A673 (cell line): ENCODE measurements at regions not wholly inside any gene's neighbourhood (a gene's known extent, or its start where the extent isn't known, plus 50 kb on each side); places are given as distances from the start of the nearest gene placed in this dataset.

ENCODE experiments used
- BruUV-seq: library from RNA; stranded (reverse); fragments of 400-500 nt; replicated peaks from 2 replicates; lab custom pipeline; 2021; lab: Mats Ljungman, UMichigan
- CTCF ChIA-PET: fragments of 300-600 bp; sonication (Branson Sonifier 250); formaldehyde crosslinking; loops from one replicate; lab custom pipeline; 2022; ENCODE audit warnings: antibody characterized with exemption; lab: Charles Lee
- POLR2A ChIA-PET: fragments of 300-600 bp; sonication (Branson Sonifier 250); formaldehyde crosslinking; loops from one replicate; lab custom pipeline; 2022; ENCODE audit warnings: antibody characterized with exemption; ENCODE audit not compliant: low non-redundant PET; lab: Charles Lee
- DNase-seq: peaks from one replicate; pipeline ENCODE4 v3.0.0-alpha.2; 2015; ENCODE audit warnings: low spot score
- H3K27ac ChIP-seq: fragments of 200-600 bp; sonication (generic); 2 replicates; pipeline ENCODE4 v1.5.1; 2016; ENCODE audit warnings: mixed run types, low read depth, mild to moderate bottlenecking, mixed read lengths, antibody characterized with exemption, low read length; ENCODE audit not compliant: poor library complexity, severe bottlenecking
- H3K27me3 ChIP-seq: fragments of 200-600 bp; sonication (generic); replicated peaks from 2 replicates; pipeline ENCODE4 v1.6.1; 2017; ENCODE audit warnings: mixed run types, low read depth, mild to moderate bottlenecking, mixed read lengths, antibody characterized with exemption, low read length; ENCODE audit not compliant: insufficient read depth, poor library complexity
- H3K36me3 ChIP-seq: fragments of 200-600 bp; sonication (generic); 2 replicates; pipeline ENCODE4 v1.6.1; 2016; ENCODE audit warnings: mixed run types, mild to moderate bottlenecking, mixed read lengths, antibody characterized with exemption, low read length; ENCODE audit not compliant: insufficient read depth, poor library complexity, severe bottlenecking
- H3K4me1 ChIP-seq: fragments of 200-600 bp; sonication (generic); 2 replicates; pipeline ENCODE4 v1.6.1; 2017; ENCODE audit warnings: mixed run types, mild to moderate bottlenecking, mixed read lengths, antibody characterized with exemption, low read length; ENCODE audit not compliant: insufficient read depth, poor library complexity, severe bottlenecking
- H3K4me3 ChIP-seq: fragments of 200-600 bp; sonication (generic); 2 replicates; pipeline ENCODE4 v1.5.1; 2016; ENCODE audit warnings: low read depth, mixed run types, mild to moderate bottlenecking, mixed read lengths, low read length; ENCODE audit not compliant: poor library complexity, severe bottlenecking
- H3K9me3 ChIP-seq: fragments of 200-600 bp; sonication (generic); 2 replicates; pipeline ENCODE4 v1.6.1; 2016; ENCODE audit warnings: mixed run types, low read depth, mild to moderate bottlenecking, mixed read lengths, antibody characterized with exemption, low read length; ENCODE audit not compliant: poor library complexity, severe bottlenecking
- EZH2 ChIP-seq: fragments of 200-600 bp; sonication (generic); IDR thresholded peaks from 2 replicates; pipeline ENCODE4 v1.6.1; 2017; ENCODE audit warnings: borderline replicate concordance, low read depth, mild to moderate bottlenecking, mixed read lengths, antibody characterized with exemption, low read length; ENCODE audit not compliant: poor library complexity, severe bottlenecking
- intact Hi-C: fragments of 100-400 bp; cut with micrococcal nuclease; formaldehyde crosslinking; loops from one replicate; pipeline ENCODE4 v1.10.0; 2022; ENCODE audit not compliant: unreplicated experiment
- TF ChIP-seq, protein P1 (sequence below): fragments of 300-800, 200-600 bp; sonication (generic); conservative IDR thresholded peaks from 2 replicates; pipeline ENCODE4 v1.5.1; 2017; ENCODE audit warnings: low read depth, mild to moderate bottlenecking, antibody characterized with exemption, low read length, moderate library complexity, mixed read lengths

DNA sequence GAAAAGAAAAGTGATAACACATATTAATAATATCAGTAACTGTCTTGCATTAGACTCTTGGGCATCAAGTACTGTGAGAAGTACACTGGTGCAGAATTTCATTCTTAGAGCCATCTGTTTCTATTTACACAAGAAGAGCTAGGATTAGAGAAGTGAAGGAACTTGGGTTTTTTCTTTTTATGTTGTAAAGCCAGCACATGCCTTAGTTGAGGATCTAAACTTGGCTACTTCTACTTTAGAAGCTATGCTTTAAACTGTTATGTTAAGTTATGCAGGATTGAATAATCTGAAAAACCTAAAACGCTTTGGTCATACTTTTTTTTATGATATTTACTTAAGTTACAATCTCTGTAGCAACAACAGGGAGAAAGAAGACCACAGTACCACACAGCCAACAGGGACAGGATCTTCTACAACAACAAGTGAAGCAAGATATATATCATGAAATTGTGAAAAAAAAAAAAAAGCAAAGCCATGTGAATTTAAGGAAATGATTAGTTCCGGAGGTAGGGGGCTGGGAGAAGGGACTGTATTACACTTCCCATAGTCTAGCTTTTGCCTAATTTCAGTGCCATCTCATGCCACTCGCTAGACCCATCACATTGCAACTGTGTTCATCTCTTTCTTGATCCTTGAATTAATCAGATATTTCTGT, 305.1 kb upstream of the GOT2 start:
- intact Hi-C loops = no loop called here
- Histone ChIP-seq H3K9me3 (no peaks in the 10 kb centered on the region), H3K4me3 (no peak overlapping the region), H3K36me3 (no peaks in the 10 kb centered on the region), H3K27me3 (peaks cover 36% of the 10 kb centered on the region), H3K4me1 (no peaks in the 10 kb centered on the region), H3K27ac (no peak overlapping the region)
- POLR2A ChIA-PET = interaction anchor here (0.6 kb wide), 1 partner anchor 840 kb away, joined by 3 read pairs; no protein-coding TSS in a partner anchor
- no TSS peak for BruUV-seq
- TF ChIP-seq EZH2 = no peak
- TF ChIP-seq, protein P1, sequence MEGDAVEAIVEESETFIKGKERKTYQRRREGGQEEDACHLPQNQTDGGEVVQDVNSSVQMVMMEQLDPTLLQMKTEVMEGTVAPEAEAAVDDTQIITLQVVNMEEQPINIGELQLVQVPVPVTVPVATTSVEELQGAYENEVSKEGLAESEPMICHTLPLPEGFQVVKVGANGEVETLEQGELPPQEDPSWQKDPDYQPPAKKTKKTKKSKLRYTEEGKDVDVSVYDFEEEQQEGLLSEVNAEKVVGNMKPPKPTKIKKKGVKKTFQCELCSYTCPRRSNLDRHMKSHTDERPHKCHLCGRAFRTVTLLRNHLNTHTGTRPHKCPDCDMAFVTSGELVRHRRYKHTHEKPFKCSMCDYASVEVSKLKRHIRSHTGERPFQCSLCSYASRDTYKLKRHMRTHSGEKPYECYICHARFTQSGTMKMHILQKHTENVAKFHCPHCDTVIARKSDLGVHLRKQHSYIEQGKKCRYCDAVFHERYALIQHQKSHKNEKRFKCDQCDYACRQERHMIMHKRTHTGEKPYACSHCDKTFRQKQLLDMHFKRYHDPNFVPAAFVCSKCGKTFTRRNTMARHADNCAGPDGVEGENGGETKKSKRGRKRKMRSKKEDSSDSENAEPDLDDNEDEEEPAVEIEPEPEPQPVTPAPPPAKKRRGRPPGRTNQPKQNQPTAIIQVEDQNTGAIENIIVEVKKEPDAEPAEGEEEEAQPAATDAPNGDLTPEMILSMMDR = no peak
- CTCF ChIA-PET = no interaction called here
- no peak for DNase-seq

DNA sequence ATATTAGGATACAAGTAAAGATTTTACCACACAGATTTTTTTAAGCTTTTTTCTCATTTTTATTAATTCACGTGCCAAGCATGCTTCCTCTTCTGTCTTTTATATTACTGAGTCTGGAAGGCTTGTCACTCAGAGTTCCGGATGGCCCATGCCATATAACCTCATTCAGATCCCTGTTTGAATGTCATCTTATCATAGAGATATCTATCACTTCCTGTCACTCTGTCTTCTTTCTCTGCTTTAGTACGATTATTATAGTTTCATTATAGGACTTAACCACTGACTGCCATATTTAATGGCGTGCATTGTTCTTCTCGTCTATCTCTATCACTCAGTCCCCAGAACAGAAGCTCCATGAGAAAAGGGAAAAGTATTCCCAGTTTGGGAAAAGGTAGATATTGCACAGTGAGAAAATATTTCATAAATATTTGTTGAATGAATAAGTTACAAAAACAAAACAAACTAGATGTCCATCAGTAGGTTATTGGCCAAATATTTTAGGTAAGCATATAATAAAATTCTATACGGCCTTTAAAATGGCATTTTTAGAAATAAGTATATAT, 296.9 kb upstream of the GOT2 start:
- TF ChIP-seq, protein P1 = no peak
- TF ChIP-seq EZH2 = no peak
- intact Hi-C loops = no loop called here
- BruUV-seq = no TSS peak
- no peaks in the 10 kb centered on the region for H3K4me1 ChIP-seq
- no peak overlapping the region for H3K4me3 ChIP-seq
- no peak overlapping the region for H3K27ac ChIP-seq
- ChIA-PET POLR2A (no interaction called here), CTCF (no interaction called here)
- H3K27me3 ChIP-seq = peaks cover 6% of the 10 kb centered on the region
- H3K9me3 ChIP-seq = no peaks in the 10 kb centered on the region
- no peaks in the 10 kb centered on the region for H3K36me3 ChIP-seq
- DNase-seq = no peak

DNA sequence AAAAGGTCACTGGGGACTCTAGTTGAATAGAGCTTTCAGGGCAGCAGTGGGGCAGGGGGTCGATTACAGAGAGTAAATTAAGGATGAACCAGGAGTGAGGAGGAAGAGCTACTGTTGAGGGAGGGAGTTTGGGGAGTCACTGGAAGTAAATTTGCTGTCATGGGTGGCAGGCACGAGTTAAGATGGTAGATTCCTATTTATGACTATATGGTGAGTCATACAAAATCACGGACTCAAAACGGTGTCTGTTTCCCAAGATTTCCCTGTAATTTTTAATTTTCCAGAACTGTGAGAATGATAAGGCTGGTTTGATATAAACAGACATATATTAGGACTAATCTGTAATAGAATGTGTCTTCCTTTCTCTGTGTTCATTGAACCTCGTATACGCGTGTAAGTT, 287.6 kb upstream of the GOT2 start:
- POLR2A ChIA-PET = no interaction called here
- no TSS peak for BruUV-seq

More for the DNA sequence above, 287.6 kb upstream of the GOT2 start:
- CTCF ChIA-PET = no interaction called here
- intact Hi-C loops = no loop called here
- Histone ChIP-seq H3K4me3 (no peak overlapping the region), H3K36me3 (no peaks in the 10 kb centered on the region), H3K27me3 (peaks cover 5% of the 10 kb centered on the region), H3K9me3 (no peaks in the 10 kb centered on the region), H3K27ac (no peak overlapping the region), H3K4me1 (no peaks in the 10 kb centered on the region)
- no peak for DNase-seq
- TF ChIP-seq, protein P1 = no peak
- no peak for TF ChIP-seq EZH2
